Gastroesophageal sphincter (tissue), 3 donors: ENCODE measurements at regions not wholly inside any gene's neighbourhood (a gene's known extent, or its start where the extent isn't known, plus 50 kb on each side); places are given as distances from the start of the nearest gene placed in this dataset.

Experiments
- EP300 ChIP-seq: sonication (generic); formaldehyde crosslinking; IDR thresholded peaks from one replicate; pipeline ENCODE4 v1.6.1; 2017; ENCODE audit warnings: antibody characterized with exemption, mild to moderate bottlenecking
- POLR2A ChIP-seq, 2 donors: fragments of 450-650 bp; IDR thresholded peaks; one replicate each; pipeline ENCODE4 v1.6.1; 2017; ENCODE audit warnings: antibody characterized with exemption in 2 of 2, mild to moderate bottlenecking in 2 of 2, moderate library complexity in 1 of 2
- POLR2AphosphoS5 ChIP-seq: sonication (generic); formaldehyde crosslinking; IDR thresholded peaks from one replicate; pipeline ENCODE4 v1.6.1; 2017; ENCODE audit warnings: antibody characterized with exemption
- TF ChIP-seq, protein P1 (sequence below), 4 experiments: fragments of 200-600 bp in 2 of 4; fragments of 450-650 bp in 2 of 4; sonication (generic) in 1 of 4; IDR thresholded peaks; one replicate each; pipeline ENCODE4 v1.5.1; 2017 to 2019; ENCODE audit warnings: antibody characterized with exemption in 4 of 4, mild to moderate bottlenecking in 2 of 4, moderate library complexity in 2 of 4

- TF ChIP-seq POLR2A (IDR thresholded peaks at IDR 0.05) (no peak), POLR2AphosphoS5 (no peak), EP300 (no peak)
- TF ChIP-seq, protein P1, sequence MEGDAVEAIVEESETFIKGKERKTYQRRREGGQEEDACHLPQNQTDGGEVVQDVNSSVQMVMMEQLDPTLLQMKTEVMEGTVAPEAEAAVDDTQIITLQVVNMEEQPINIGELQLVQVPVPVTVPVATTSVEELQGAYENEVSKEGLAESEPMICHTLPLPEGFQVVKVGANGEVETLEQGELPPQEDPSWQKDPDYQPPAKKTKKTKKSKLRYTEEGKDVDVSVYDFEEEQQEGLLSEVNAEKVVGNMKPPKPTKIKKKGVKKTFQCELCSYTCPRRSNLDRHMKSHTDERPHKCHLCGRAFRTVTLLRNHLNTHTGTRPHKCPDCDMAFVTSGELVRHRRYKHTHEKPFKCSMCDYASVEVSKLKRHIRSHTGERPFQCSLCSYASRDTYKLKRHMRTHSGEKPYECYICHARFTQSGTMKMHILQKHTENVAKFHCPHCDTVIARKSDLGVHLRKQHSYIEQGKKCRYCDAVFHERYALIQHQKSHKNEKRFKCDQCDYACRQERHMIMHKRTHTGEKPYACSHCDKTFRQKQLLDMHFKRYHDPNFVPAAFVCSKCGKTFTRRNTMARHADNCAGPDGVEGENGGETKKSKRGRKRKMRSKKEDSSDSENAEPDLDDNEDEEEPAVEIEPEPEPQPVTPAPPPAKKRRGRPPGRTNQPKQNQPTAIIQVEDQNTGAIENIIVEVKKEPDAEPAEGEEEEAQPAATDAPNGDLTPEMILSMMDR (IDR thresholded peaks at IDR 0.05): no peak
These were observed 673.3 kb downstream of the KCNT2 start for GRCh38 chr1:195934817-195935553.
